H1 (cell line): ENCODE measurements at regions not wholly inside any gene's neighbourhood (a gene's known extent, or its start where the extent isn't known, plus 50 kb on each side); places are given as distances from the start of the nearest gene placed in this dataset.

Source experiments
- ASH2L ChIP-seq: fragments of 200-600, 300-600 bp; sonication (generic); IDR thresholded peaks from one replicate; pipeline ENCODE4 v1.7.1; 2017; ENCODE audit warnings: low read length
- BCL11A ChIP-seq, 2 experiments: IDR thresholded peaks; one replicate each; pipeline ENCODE4 v1.6.1; 2011; ENCODE audit warnings: low read depth in 2 of 2, low read length in 2 of 2, mild to moderate bottlenecking in 2 of 2
- CBX8 ChIP-seq: fragments of 300-800, 300-1000 bp; sonication (generic); IDR thresholded peaks from 2 replicates; pipeline ENCODE4 v1.7.1; 2016; ENCODE audit warnings: low read depth, low read length, borderline replicate concordance
- CEBPB ChIP-seq: IDR thresholded peaks from 2 replicates; pipeline ENCODE4 v1.6.1; 2012; ENCODE audit warnings: low read depth, low read length
- CHD2 ChIP-seq: IDR thresholded peaks from 2 replicates; pipeline ENCODE4 v1.6.1; 2012; ENCODE audit warnings: low read length, improper control_type of control experiment
- EGR1 ChIP-seq: IDR thresholded peaks from 2 replicates; pipeline ENCODE4 v1.6.1; 2011; ENCODE audit warnings: low read depth, low read length, borderline replicate concordance
- EP300 ChIP-seq, 2 experiments: IDR thresholded peaks; 1 replicate in 1 of 2; 2 replicates in 1 of 2; pipeline ENCODE4 v1.6.1; 2011 to 2012; ENCODE audit warnings: low read depth in 2 of 2, low read length in 2 of 2, mild to moderate bottlenecking in 2 of 2, borderline replicate concordance in 1 of 2, inconsistent platforms in 1 of 2, moderate library complexity in 1 of 2
- FOSL1 ChIP-seq: IDR thresholded peaks from 2 replicates; pipeline ENCODE4 v1.6.1; 2011; ENCODE audit warnings: mild to moderate bottlenecking, low read depth, low read length, moderate library complexity; ENCODE audit not compliant: insufficient read depth
- HDAC2 ChIP-seq, 2 experiments: fragments of 300-600 bp in 1 of 2; sonication (generic) in 1 of 2; IDR thresholded peaks; 2 replicates each; pipeline ENCODE4 v1.6.1; 2011 to 2012; ENCODE audit warnings: low read depth in 2 of 2, low read length in 2 of 2, mild to moderate bottlenecking in 2 of 2, moderate library complexity in 2 of 2, borderline replicate concordance in 1 of 2, inconsistent platforms in 1 of 2
- JUND ChIP-seq: IDR thresholded peaks from 2 replicates; pipeline ENCODE4 v1.6.1; 2011; ENCODE audit warnings: mild to moderate bottlenecking, improper control_type of control experiment, low read length
- KDM4A ChIP-seq: IDR thresholded peaks from one replicate; pipeline ENCODE4 v1.7.1; 2012; ENCODE audit warnings: low read depth, mild to moderate bottlenecking, moderate library complexity, low read length, inconsistent platforms; ENCODE audit not compliant: severe bottlenecking
- NRF1 ChIP-seq: IDR thresholded peaks from 2 replicates; pipeline ENCODE4 v1.6.1; 2011; ENCODE audit warnings: mild to moderate bottlenecking, low read depth, low read length, improper control_type of control experiment
- RXRA ChIP-seq: IDR thresholded peaks from 2 replicates; pipeline ENCODE4 v1.6.1; 2011; ENCODE audit warnings: low read depth, mild to moderate bottlenecking, low read length, moderate library complexity; ENCODE audit not compliant: insufficient read depth
- SIN3A ChIP-seq, 2 experiments: IDR thresholded peaks in 1 of 2; conservative IDR thresholded peaks in 1 of 2; 2 replicates each; pipeline ENCODE4 v1.6.1; 2011 to 2012; ENCODE audit warnings: low read length in 2 of 2, improper control_type of control experiment in 1 of 2, low read depth in 1 of 2, mild to moderate bottlenecking in 1 of 2
- SIRT6 ChIP-seq: IDR thresholded peaks from one replicate; pipeline ENCODE4 v1.7.1; 2012; ENCODE audit warnings: low read length, inconsistent platforms
- SP2 ChIP-seq: IDR thresholded peaks from 2 replicates; pipeline ENCODE4 v1.6.1; 2012; ENCODE audit warnings: mild to moderate bottlenecking, low read length, inconsistent platforms
- SP4 ChIP-seq: IDR thresholded peaks from 2 replicates; pipeline ENCODE4 v1.6.1; 2012; ENCODE audit warnings: low read length, inconsistent platforms
- TF ChIP-seq, protein P1 (sequence below): IDR thresholded peaks from 2 replicates; pipeline ENCODE4 v1.6.1; 2011; ENCODE audit warnings: low read length, improper control_type of control experiment
- TF ChIP-seq, protein P2 (sequence below): IDR thresholded peaks from 2 replicates; pipeline ENCODE4 v1.6.1; 2011; ENCODE audit warnings: low read depth, mild to moderate bottlenecking, low read length; ENCODE audit not compliant: insufficient read depth

- TF ChIP-seq BCL11A (IDR thresholded peaks at IDR 0.05; ENCODE audit: low read depth in 2 of 2, low read length in 2 of 2) (no peak), HDAC2 (IDR thresholded peaks at IDR 0.05; ENCODE audit: borderline replicate concordance in 1 of 2, low read depth in 2 of 2, low read length in 2 of 2) (no peak), FOSL1 (no peak), SP4 (no peak), CHD2 (no peak), ASH2L (no peak), EGR1 (no peak), SIRT6 (no peak), CBX8 (no peak), SIN3A (conservative IDR thresholded peaks at IDR 0.05 in 1 of 2, IDR thresholded peaks at IDR 0.05 in 1 of 2; ENCODE audit: low read depth in 1 of 2, low read length in 2 of 2) (no peak), NRF1 (no peak), JUND (no peak), KDM4A (no peak), RXRA (no peak), SP2 (no peak), EP300 (IDR thresholded peaks at IDR 0.05; ENCODE audit: borderline replicate concordance in 1 of 2, low read depth in 2 of 2, low read length in 2 of 2) (no peak), CEBPB (no peak)
- TF ChIP-seq, protein P1, sequence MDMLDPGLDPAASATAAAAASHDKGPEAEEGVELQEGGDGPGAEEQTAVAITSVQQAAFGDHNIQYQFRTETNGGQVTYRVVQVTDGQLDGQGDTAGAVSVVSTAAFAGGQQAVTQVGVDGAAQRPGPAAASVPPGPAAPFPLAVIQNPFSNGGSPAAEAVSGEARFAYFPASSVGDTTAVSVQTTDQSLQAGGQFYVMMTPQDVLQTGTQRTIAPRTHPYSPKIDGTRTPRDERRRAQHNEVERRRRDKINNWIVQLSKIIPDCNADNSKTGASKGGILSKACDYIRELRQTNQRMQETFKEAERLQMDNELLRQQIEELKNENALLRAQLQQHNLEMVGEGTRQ = no peak
- TF ChIP-seq, protein P2, sequence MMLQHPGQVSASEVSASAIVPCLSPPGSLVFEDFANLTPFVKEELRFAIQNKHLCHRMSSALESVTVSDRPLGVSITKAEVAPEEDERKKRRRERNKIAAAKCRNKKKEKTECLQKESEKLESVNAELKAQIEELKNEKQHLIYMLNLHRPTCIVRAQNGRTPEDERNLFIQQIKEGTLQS = no peak
These were observed 364.3 kb upstream of the SPHKAP start (continued) for GRCh38 chr2:228545748-228546145.
